ENCODE measurements at regions not wholly inside any gene's neighbourhood (a gene's known extent, or its start where the extent isn't known, plus 50 kb on each side); places are given as distances from the start of the nearest gene placed in this dataset.

GRCh38 chr3:40770061-40770460 is 245.3 kb downstream of the ZNF621 start:
- intact Hi-C loops (cut with DNase I; ENCODE audit: low total_unique reads) (no loop called here), in situ Hi-C loops (cut with MboI; ENCODE audit: low sequenced_read_pairs in 4 of 4) (no loop called here)
- Histone ChIP-seq H3K4me1 (peaks cover 7 to 12% of the 10 kb centered on the region in 2 donors), H3K27me3 (no peaks in the 10 kb centered on the region), H3K27ac (peak overlapping the region in 3 of 4 donors; percentile 20 to 54 (median 40)), H3K9me3 (no peaks in the 10 kb centered on the region), H3K36me3 (no peaks in the 10 kb centered on the region), H3K4me3 (no peak overlapping the region)
- no peak for TF ChIP-seq POLR2A (IDR thresholded peaks at IDR 0.05)
- no peak for TF ChIP-seq CTCF (IDR thresholded peaks at IDR 0.05 in 4 of 5, conservative IDR thresholded peaks at IDR 0.05 in 1 of 5)
- no peak for ATAC-seq
- DNase-seq = peak in 1 of 2 donors; percentile 16

- TF ChIP-seq CTCF (IDR thresholded peaks at IDR 0.05 in 4 of 5, conservative IDR thresholded peaks at IDR 0.05 in 1 of 5) (no peak), POLR2A (IDR thresholded peaks at IDR 0.05) (no peak)
- Histone ChIP-seq H3K27ac (peak overlapping the region in 1 of 4 donors; percentile 8), H3K36me3 (no peaks in the 10 kb centered on the region), H3K27me3 (no peaks in the 10 kb centered on the region), H3K9me3 (no peaks in the 10 kb centered on the region), H3K4me1 (peaks cover 7 to 12% of the 10 kb centered on the region in 2 donors), H3K4me3 (no peak overlapping the region)
- intact Hi-C loops (cut with DNase I; ENCODE audit: low total_unique reads) = no loop called here
- DNase-seq (peak; percentile 28 to 31), ATAC-seq (peak; percentile 45 to 57)
- in situ Hi-C loops (cut with MboI; ENCODE audit: low sequenced_read_pairs in 4 of 4) = no loop called here
Measured at GRCh38 chr3:40771112-40771511, 246.4 kb downstream of the ZNF621 start.

- no peak overlapping the region for H3K4me3 ChIP-seq
- peaks cover 22 to 24% of the 10 kb centered on the region in 2 donors for H3K4me1 ChIP-seq
- H3K27me3 ChIP-seq = no peaks in the 10 kb centered on the region
- ATAC-seq (no peak), DNase-seq (no peak)
- no peaks in the 10 kb centered on the region for H3K36me3 ChIP-seq
- intact Hi-C loops (cut with DNase I; ENCODE audit: low total_unique reads) = no loop called here
- TF ChIP-seq POLR2A (IDR thresholded peaks at IDR 0.05) (no peak), CTCF (IDR thresholded peaks at IDR 0.05 in 4 of 5, conservative IDR thresholded peaks at IDR 0.05 in 1 of 5) (no peak)
- peak overlapping the region; percentile 20 to 76 (median 52) for H3K27ac ChIP-seq
- no peaks in the 10 kb centered on the region for H3K9me3 ChIP-seq
- in situ Hi-C loops (cut with MboI; ENCODE audit: low sequenced_read_pairs in 4 of 4) = no loop called here
Measured at GRCh38 chr3:40779039-40779438, 254.3 kb downstream of the ZNF621 start.

- H3K27ac ChIP-seq = peak overlapping the region; percentile 73 to 76 (median 74)
- peak overlapping the region; percentile 38 to 62 (median 44) for H3K4me3 ChIP-seq
- ATAC-seq = peak; percentile 84
- no peaks in the 10 kb centered on the region for H3K36me3 ChIP-seq
- peak; percentile 48 to 70 for DNase-seq
- no peaks in the 10 kb centered on the region for H3K27me3 ChIP-seq
- TF ChIP-seq POLR2A (IDR thresholded peaks at IDR 0.05) (no peak), CTCF (IDR thresholded peaks at IDR 0.05 in 4 of 5, conservative IDR thresholded peaks at IDR 0.05 in 1 of 5) (peak in 1 of 5 experiments; percentile 8)
- in situ Hi-C loops (cut with MboI; ENCODE audit: low sequenced_read_pairs in 4 of 4) (no loop called here), intact Hi-C loops (cut with DNase I; ENCODE audit: low total_unique reads) (loop anchor here (5.0 kb wide), 1 partner anchor 97 kb away; no protein-coding TSS in a partner anchor)
- peaks cover 22 to 24% of the 10 kb centered on the region in 2 donors for H3K4me1 ChIP-seq
- no peaks in the 10 kb centered on the region for H3K9me3 ChIP-seq
Measured at GRCh38 chr3:40780291-40780924, 255.6 kb downstream of the ZNF621 start.
